IMR-90 (cell line): ENCODE measurements at regions not wholly inside any gene's neighbourhood (a gene's known extent, or its start where the extent isn't known, plus 50 kb on each side); places are given as distances from the start of the nearest gene placed in this dataset.

Source experiments
- ATAC-seq: fragments of 200-7000 bp; cut with Tn5 transposase; 2 replicates; pipeline ENCODE4 v1.9.1; 2020; ENCODE audit warnings: low read depth, mild to moderate bottlenecking, moderate library complexity
- BruUV-seq: library from RNA; stranded (reverse); fragments of 400-500 nt; replicated peaks from 2 replicates; lab custom pipeline; 2021; lab: Mats Ljungman, UMichigan
- CTCF ChIA-PET: fragments of 300-600 bp; formaldehyde crosslinking; extraction: SDS; loops from one replicate; lab custom pipeline; 2021; ENCODE audit warnings: antibody characterized with exemption; lab: Yijun Ruan, JAX
- POLR2A ChIA-PET: fragments of 300-600 bp; sonication (Branson Sonifier 250); formaldehyde crosslinking; loops from one replicate; lab custom pipeline; 2022; ENCODE audit warnings: antibody characterized with exemption; ENCODE audit not compliant: unreplicated experiment; lab: Charles Lee
- DNase-seq: peaks from one replicate; pipeline ENCODE4 v3.0.0; 2013
- H2AFZ ChIP-seq: replicated peaks from 2 replicates; pipeline ENCODE3; 2013; ENCODE audit warnings: low read length, mild to moderate bottlenecking; ENCODE audit not compliant: poor library complexity
- H2AK5ac ChIP-seq: 2 replicates; pipeline ENCODE4 v1.6.1; 2013; ENCODE audit warnings: low read depth, low read length, inconsistent platforms
- H2AK9ac ChIP-seq: replicated peaks from 2 replicates; pipeline ENCODE3; 2013; ENCODE audit warnings: mild to moderate bottlenecking, low read depth, low read length, moderate library complexity; ENCODE audit not compliant: poor library complexity
- H2BK120ac ChIP-seq: 2 replicates; pipeline ENCODE4 v1.6.1; 2013; ENCODE audit warnings: low read depth, low read length, inconsistent platforms
- H2BK15ac ChIP-seq: 3 replicates; pipeline ENCODE4 v1.6.1; 2013; ENCODE audit warnings: low read depth, low read length, inconsistent platforms
- H2BK20ac ChIP-seq: 2 replicates; pipeline ENCODE4 v1.6.1; 2013; ENCODE audit warnings: low read depth, mild to moderate bottlenecking, inconsistent platforms, low read length, moderate library complexity
- H2BK5ac ChIP-seq: 2 replicates; pipeline ENCODE4 v1.6.1; 2013; ENCODE audit warnings: mild to moderate bottlenecking, low read depth, low read length, inconsistent platforms; ENCODE audit not compliant: poor library complexity, severe bottlenecking
- H3K14ac ChIP-seq: replicated peaks from 2 replicates; pipeline ENCODE4 v1.6.1; 2013; ENCODE audit warnings: low read depth, low read length, inconsistent platforms
- H3K18ac ChIP-seq: 2 replicates; pipeline ENCODE4 v1.6.1; 2013; ENCODE audit warnings: low read depth, low read length, control low read depth
- H3K23ac ChIP-seq: 2 replicates; pipeline ENCODE4 v1.6.1; 2013; ENCODE audit warnings: low read depth, low read length, inconsistent platforms
- H3K27ac ChIP-seq: 2 replicates; pipeline ENCODE4 v1.5.1; 2013; ENCODE audit warnings: mild to moderate bottlenecking, control low read depth, low read length; ENCODE audit not compliant: insufficient read depth
- H3K27me3 ChIP-seq: 2 replicates; pipeline ENCODE4 v1.6.1; 2013; ENCODE audit warnings: low read length; ENCODE audit not compliant: control insufficient read depth, insufficient read depth
- H3K36me3 ChIP-seq: 2 replicates; pipeline ENCODE4 v1.6.1; 2013; ENCODE audit warnings: low read length, mixed read lengths; ENCODE audit not compliant: control insufficient read depth, insufficient read depth
- H3K4ac ChIP-seq: 2 replicates; pipeline ENCODE4 v1.6.1; 2013; ENCODE audit warnings: low read depth, low read length, inconsistent platforms
- H3K4me1 ChIP-seq: 2 replicates; pipeline ENCODE4 v1.6.1; 2013; ENCODE audit warnings: low read length, mixed read lengths; ENCODE audit not compliant: control insufficient read depth, insufficient read depth
- H3K4me2 ChIP-seq: 2 replicates; pipeline ENCODE4 v1.6.1; 2013; ENCODE audit warnings: low read depth, mild to moderate bottlenecking, control low read depth, low read length, moderate library complexity
- H3K4me3 ChIP-seq: 2 replicates; pipeline ENCODE4 v1.5.1; 2013; ENCODE audit warnings: low read depth, mild to moderate bottlenecking, control low read depth, low read length, moderate library complexity; ENCODE audit not compliant: insufficient read depth
- H3K56ac ChIP-seq: 2 replicates; pipeline ENCODE4 v1.6.1; 2013; ENCODE audit warnings: low read length, inconsistent platforms; ENCODE audit not compliant: insufficient read depth; ENCODE audit errors: extremely low read depth
- H3K79me1 ChIP-seq, 2 experiments: 2 replicates each; pipeline ENCODE4 v1.6.1; 2013; ENCODE audit warnings: low read length in 2 of 2, inconsistent platforms in 1 of 2, low read depth in 1 of 2
- H3K9ac ChIP-seq: 2 replicates; pipeline ENCODE4 v1.6.1; 2013; ENCODE audit warnings: low read depth, low read length, control low read depth
- H3K9me1 ChIP-seq: 2 replicates; pipeline ENCODE4 v1.6.1; 2013; ENCODE audit warnings: low read length, inconsistent platforms; ENCODE audit not compliant: insufficient read depth
- H3K9me3 ChIP-seq: 2 replicates; pipeline ENCODE4 v1.6.1; 2013; ENCODE audit warnings: low read length; ENCODE audit not compliant: control insufficient read depth, insufficient read depth
- H4K20me1 ChIP-seq: 2 replicates; pipeline ENCODE4 v1.6.1; 2013; ENCODE audit warnings: low read length, inconsistent platforms; ENCODE audit not compliant: insufficient read depth
- H4K5ac ChIP-seq: 2 replicates; pipeline ENCODE4 v1.6.1; 2013; ENCODE audit warnings: mild to moderate bottlenecking, low read depth, low read length, control low read depth
- H4K8ac ChIP-seq, 2 experiments: 2 replicates each; pipeline ENCODE4 v1.6.1; 2013; ENCODE audit warnings: low read depth in 2 of 2, low read length in 2 of 2, control low read depth in 1 of 2, inconsistent platforms in 1 of 2
- H4K91ac ChIP-seq: 2 replicates; pipeline ENCODE4 v1.6.1; 2013; ENCODE audit warnings: low read depth, low read length, inconsistent platforms; ENCODE audit not compliant: insufficient read depth
- CEBPB ChIP-seq: IDR thresholded peaks from 2 replicates; pipeline ENCODE4 v1.6.1; 2012; ENCODE audit warnings: low read depth, low read length, improper control_type of control experiment
- CTCF ChIP-seq: conservative IDR thresholded peaks from 2 replicates; pipeline ENCODE4 v1.5.1; 2012; ENCODE audit warnings: mild to moderate bottlenecking, low read depth, low read length, improper control_type of control experiment
- ELK1 ChIP-seq: fragments of 150-350 bp; IDR thresholded peaks from 2 replicates; pipeline ENCODE4 v1.6.1; 2016; ENCODE audit warnings: low read depth, mild to moderate bottlenecking, low read length, moderate library complexity, borderline replicate concordance
- MAFK ChIP-seq: IDR thresholded peaks from 2 replicates; pipeline ENCODE4 v1.6.1; 2012; ENCODE audit warnings: low read depth, low read length, improper control_type of control experiment
- MAZ ChIP-seq: IDR thresholded peaks from 2 replicates; pipeline ENCODE4 v1.6.1; 2012; ENCODE audit warnings: low read depth, mild to moderate bottlenecking, low read length, improper control_type of control experiment, moderate library complexity, borderline replicate concordance
- POLR2A ChIP-seq: IDR thresholded peaks from 2 replicates; pipeline ENCODE4 v1.6.1; 2012; ENCODE audit warnings: mild to moderate bottlenecking, low read depth, low read length
- RAD21 ChIP-seq: IDR thresholded peaks from 2 replicates; pipeline ENCODE4 v1.6.1; 2012; ENCODE audit warnings: low read length, improper control_type of control experiment
- RFX5 ChIP-seq: IDR thresholded peaks from 2 replicates; pipeline ENCODE4 v1.8.0; 2012; ENCODE audit warnings: low read depth, mild to moderate bottlenecking, low read length, moderate library complexity
- dilution Hi-C: fragments of 300-500 bp; cut with HindIII; formaldehyde crosslinking; loops from one replicate; pipeline ENCODE4 v1.14.3; 2018; ENCODE audit warnings: low sequenced_read_pairs; ENCODE audit not compliant: unreplicated experiment
- in situ Hi-C: fragments of 300-500 bp; cut with MboI; formaldehyde crosslinking; loops from 3 replicates; pipeline ENCODE4 v1.14.3; 2019; ENCODE audit warnings: low sequenced_read_pairs, inconsistent platforms, mixed read lengths
- intact Hi-C: fragments of 100-400 bp; cut with micrococcal nuclease; formaldehyde crosslinking; loops from 2 replicates; pipeline ENCODE4 v1.10.0; 2022

GRCh38 chr11:41895081-41895480 is 435.6 kb upstream of the LRRC4C start:
- intact Hi-C loops: no loop called here
- in situ Hi-C loops: no loop called here
- dilution Hi-C loops: no loop called here
- H4K5ac ChIP-seq: no peak overlapping the region
- ChIA-PET POLR2A (no interaction called here), CTCF (no interaction called here)
- H2BK5ac ChIP-seq: no peak overlapping the region
- H3K9ac ChIP-seq: no peak overlapping the region
- no peak overlapping the region for H3K18ac ChIP-seq
- no peaks in the 10 kb centered on the region for H3K4me1 ChIP-seq
- H3K4me2 ChIP-seq: no peak overlapping the region
- no peaks in the 10 kb centered on the region for H3K79me1 ChIP-seq
- H3K27ac ChIP-seq: no peak overlapping the region
- H2AK9ac ChIP-seq: no peak overlapping the region
- H4K91ac ChIP-seq: no peak overlapping the region
- H2BK120ac ChIP-seq: no peak overlapping the region
- no peak overlapping the region for H3K4ac ChIP-seq
- no peaks in the 10 kb centered on the region for H3K9me1 ChIP-seq
- no TSS peak for BruUV-seq
- no peak overlapping the region for H2BK15ac ChIP-seq
- TF ChIP-seq CTCF: no peak
- no peak for TF ChIP-seq MAZ
- no peak for TF ChIP-seq CEBPB
- TF ChIP-seq RAD21: no peak
- TF ChIP-seq RFX5: no peak
- no peak for TF ChIP-seq ELK1
- no peak for TF ChIP-seq MAFK
- TF ChIP-seq POLR2A: no peak
- H3K14ac ChIP-seq: no peak overlapping the region
- H2AK5ac ChIP-seq: no peak overlapping the region
- H3K23ac ChIP-seq: no peak overlapping the region
- no peak overlapping the region for H3K4me3 ChIP-seq
- no peak overlapping the region for H2AFZ ChIP-seq
- H4K8ac ChIP-seq: no peak overlapping the region
- H3K56ac ChIP-seq: no peak overlapping the region
- no peak overlapping the region for H2BK20ac ChIP-seq
- H3K36me3 ChIP-seq: no peaks in the 10 kb centered on the region
- H3K9me3 ChIP-seq: no peaks in the 10 kb centered on the region; the same call in 1 of the 2 replicates
- H3K27me3 ChIP-seq: no peaks in the 10 kb centered on the region
- ATAC-seq (no peak), DNase-seq (no peak)
- no peaks in the 10 kb centered on the region for H4K20me1 ChIP-seq
